H1 (cell line): ENCODE measurements at regions not wholly inside any gene's neighbourhood (a gene's known extent, or its start where the extent isn't known, plus 50 kb on each side); places are given as distances from the start of the nearest gene placed in this dataset.

ENCODE experiments used
- BRCA1 ChIP-seq: IDR thresholded peaks from 2 replicates; pipeline ENCODE4 v1.6.1; 2012; ENCODE audit warnings: low read depth, low read length, improper control_type of control experiment
- JUND ChIP-seq: IDR thresholded peaks from 2 replicates; pipeline ENCODE4 v1.6.1; 2011; ENCODE audit warnings: mild to moderate bottlenecking, improper control_type of control experiment, low read length
- KDM4A ChIP-seq: IDR thresholded peaks from one replicate; pipeline ENCODE4 v1.7.1; 2012; ENCODE audit warnings: low read depth, mild to moderate bottlenecking, moderate library complexity, low read length, inconsistent platforms; ENCODE audit not compliant: severe bottlenecking
- KDM5A ChIP-seq: fragments of 200-600 bp; IDR thresholded peaks from 2 replicates; pipeline ENCODE4 v1.7.1; 2012; ENCODE audit warnings: mild to moderate bottlenecking, low read length, inconsistent platforms, mixed read lengths
- MAX ChIP-seq: IDR thresholded peaks from 2 replicates; pipeline ENCODE4 v1.6.1; 2012; ENCODE audit warnings: inconsistent platforms
- PHF8 ChIP-seq: fragments of 200-600 bp; sonication (generic); conservative IDR thresholded peaks from 2 replicates; pipeline ENCODE4 v1.7.1; 2012; ENCODE audit warnings: low read depth, mild to moderate bottlenecking, inconsistent platforms, low read length, moderate library complexity
- RFX5 ChIP-seq: IDR thresholded peaks from 2 replicates; pipeline ENCODE4 v1.6.1; 2011; ENCODE audit warnings: low read depth, low read length, improper control_type of control experiment, borderline replicate concordance
- SUZ12 ChIP-seq: fragments of 200-600 bp; sonication (generic); IDR thresholded peaks from 2 replicates; pipeline ENCODE4 v1.6.1; 2012; ENCODE audit warnings: mild to moderate bottlenecking, inconsistent platforms, low read length, moderate library complexity, mixed read lengths

- TF ChIP-seq BRCA1: no peak
- no peak for TF ChIP-seq RFX5
- TF ChIP-seq KDM4A: no peak
- TF ChIP-seq JUND: no peak
- no peak for TF ChIP-seq KDM5A
- TF ChIP-seq SUZ12: no peak
- TF ChIP-seq MAX: no peak
- no peak for TF ChIP-seq PHF8
These were observed 578.5 kb upstream of the ZP4 start (continued) for GRCh38 chr1:238469146-238469631.
